ENCODE measurements at regions not wholly inside any gene's neighbourhood (a gene's known extent, or its start where the extent isn't known, plus 50 kb on each side); places are given as distances from the start of the nearest gene placed in this dataset.

- no peak for ATAC-seq (ENCODE audit: low read depth)
- TF ChIP-seq CTCF (IDR thresholded peaks at IDR 0.05): no peak
- intact Hi-C loops (cut with micrococcal nuclease): no loop called here
- Mint-ChIP-seq H3K27me3 (peaks cover 12% of the 10 kb centered on the region), H3K27ac (no peak overlapping the region), H3K4me1 (no peaks in the 10 kb centered on the region), H3K9me3 (no peaks in the 10 kb centered on the region), H3K4me3 (no peak overlapping the region), H3K36me3 (ENCODE audit: low read depth) (no peaks in the 10 kb centered on the region)
- ChIA-PET POLR2A (no interaction called here), CTCF (no interaction called here)
- DNase-seq: no peak
Measured at GRCh38 chr10:93190372-93190771, 116.7 kb downstream of the CYP26A1 start.

- DNase-seq (no peak), ATAC-seq (ENCODE audit: low read depth) (no peak)
- Mint-ChIP-seq H3K27ac (no peak overlapping the region), H3K4me1 (peaks cover 10% of the 10 kb centered on the region), H3K36me3 (ENCODE audit: low read depth) (no peaks in the 10 kb centered on the region), H3K9me3 (no peaks in the 10 kb centered on the region), H3K4me3 (no peak overlapping the region), H3K27me3 (peaks cover 17% of the 10 kb centered on the region)
- ChIA-PET CTCF (no interaction called here), POLR2A (no interaction called here)
- no peak for TF ChIP-seq CTCF (IDR thresholded peaks at IDR 0.05)
- intact Hi-C loops (cut with micrococcal nuclease): no loop called here
Measured at GRCh38 chr10:93193906-93194305, 120.2 kb downstream of the CYP26A1 start.

- H3K27ac Mint-ChIP-seq: no peak overlapping the region
- H3K27me3 Mint-ChIP-seq: peaks cover 11% of the 10 kb centered on the region
- no peaks in the 10 kb centered on the region for H3K9me3 Mint-ChIP-seq
- ChIA-PET POLR2A (no interaction called here), CTCF (no interaction called here)
- no peak for DNase-seq
- no peaks in the 10 kb centered on the region for H3K36me3 Mint-ChIP-seq (ENCODE audit: low read depth)
- H3K4me3 Mint-ChIP-seq: peak overlapping the region; percentile 50
- ATAC-seq (ENCODE audit: low read depth): no peak
- intact Hi-C loops (cut with micrococcal nuclease): no loop called here
- no peak for TF ChIP-seq CTCF (IDR thresholded peaks at IDR 0.05)
- peaks cover 15% of the 10 kb centered on the region for H3K4me1 Mint-ChIP-seq
Measured at GRCh38 chr10:93198401-93199131, 124.9 kb downstream of the CYP26A1 start.

- ChIA-PET CTCF (no interaction called here), POLR2A (no interaction called here)
- intact Hi-C loops (cut with micrococcal nuclease): no loop called here
- ATAC-seq (ENCODE audit: low read depth) (no peak), DNase-seq (no peak)
- Mint-ChIP-seq H3K27me3 (peaks cover 7% of the 10 kb centered on the region), H3K4me1 (peaks cover 15% of the 10 kb centered on the region), H3K4me3 (no peak overlapping the region), H3K36me3 (ENCODE audit: low read depth) (no peaks in the 10 kb centered on the region), H3K27ac (no peak overlapping the region), H3K9me3 (no peaks in the 10 kb centered on the region)
- TF ChIP-seq CTCF (IDR thresholded peaks at IDR 0.05): no peak
Measured at GRCh38 chr10:93199191-93199751, 125.6 kb downstream of the CYP26A1 start.

- POLR2A ChIA-PET: no interaction called here
- Mint-ChIP-seq H3K9me3 (no peaks in the 10 kb centered on the region), H3K27ac (no peak overlapping the region), H3K4me1 (no peaks in the 10 kb centered on the region), H3K36me3 (ENCODE audit: low read depth) (no peaks in the 10 kb centered on the region), H3K4me3 (no peak overlapping the region), H3K27me3 (no peaks in the 10 kb centered on the region)
- CTCF ChIA-PET: no interaction called here
- intact Hi-C loops (cut with micrococcal nuclease): no loop called here
- ATAC-seq (ENCODE audit: low read depth): no peak
- TF ChIP-seq CTCF (IDR thresholded peaks at IDR 0.05): no peak
- DNase-seq: no peak
Measured at GRCh38 chr10:93204494-93205485, 131.1 kb downstream of the CYP26A1 start.
